Dermis microvascular lymphatic vessel endothelial cell (primary cell): ENCODE measurements at regions not wholly inside any gene's neighbourhood (a gene's known extent, or its start where the extent isn't known, plus 50 kb on each side); places are given as distances from the start of the nearest gene placed in this dataset.

ENCODE experiments used
- DNase-seq, 2 donors: peaks; one replicate each; pipeline versions ENCODE4 v3.0.0 to v3.0.0-alpha.2; 2010; ENCODE audit warnings: low read depth in 2 of 2

- no peak for DNase-seq
Measured at GRCh38 chr12:124096109-124096508, 123.1 kb downstream of the ZNF664 start.

GRCh38 chr12:124096869-124097434 is 123.9 kb downstream of the ZNF664 start:
- DNase-seq = no peak

GRCh38 chr12:124097701-124098100 is 124.7 kb downstream of the ZNF664 start:
- no peak for DNase-seq

GRCh38 chr12:124098101-124098757 is 125.2 kb downstream of the ZNF664 start:
- no peak for DNase-seq

GRCh38 chr12:124098887-124099286 is 125.9 kb downstream of the ZNF664 start:
- DNase-seq = no peak

- no peak for DNase-seq
Measured at GRCh38 chr12:124099661-124100060, 126.6 kb downstream of the ZNF664 start.

- no peak for DNase-seq
Measured at GRCh38 chr12:124100572-124101178, 127.7 kb downstream of the ZNF664 start.

- DNase-seq = no peak
Measured at GRCh38 chr12:124105546-124105945, 132.5 kb downstream of the ZNF664 start.

GRCh38 chr12:124107351-124107750 is 134.3 kb downstream of the ZNF664 start:
- DNase-seq = no peak

GRCh38 chr12:124109760-124110159 is 136.7 kb downstream of the ZNF664 start:
- DNase-seq = peak in 1 of 2 donors; percentile 49

- DNase-seq = peak in 1 of 2 donors; percentile 14
Measured at GRCh38 chr12:124110372-124110883, 137.4 kb downstream of the ZNF664 start.

- peak; percentile 58 to 64 for DNase-seq
Measured at GRCh38 chr12:124111006-124111405, 138.0 kb downstream of the ZNF664 start.

GRCh38 chr12:124114316-124114715 is 141.3 kb downstream of the ZNF664 start:
- no peak for DNase-seq

GRCh38 chr12:124115496-124115895 is 142.5 kb downstream of the ZNF664 start:
- DNase-seq = no peak

GRCh38 chr12:124115976-124116690 is 143.1 kb downstream of the ZNF664 start:
- no peak for DNase-seq

- DNase-seq = no peak
Measured at GRCh38 chr12:124120739-124121138, 147.7 kb downstream of the ZNF664 start.

- DNase-seq = no peak
Measured at GRCh38 chr12:124122722-124123121, 149.7 kb downstream of the ZNF664 start.

- DNase-seq = no peak
Measured at GRCh38 chr12:124123296-124124000, 150.4 kb downstream of the ZNF664 start.

GRCh38 chr12:124125203-124125871 is 152.3 kb downstream of the ZNF664 start:
- DNase-seq = no peak

- no peak for DNase-seq
Measured at GRCh38 chr12:124126950-124127655, 154.1 kb downstream of the ZNF664 start.
